GM23338 (cell line): ENCODE measurements at regions not wholly inside any gene's neighbourhood (a gene's known extent, or its start where the extent isn't known, plus 50 kb on each side); places are given as distances from the start of the nearest gene placed in this dataset.

Experiments used
- ATAC-seq: fragments of 200-7000 bp; cut with Tn5 transposase; 3 replicates; pipeline ENCODE4 v1.9.1; 2020
- DNase-seq: peaks from one replicate; pipeline ENCODE4 v3.0.0-alpha.2; 2015; ENCODE audit warnings: low spot score
- H2AFZ ChIP-seq: fragments of 200-600 bp; sonication (generic); 2 replicates; pipeline ENCODE4 v1.8.0; 2016; ENCODE audit warnings: antibody characterized with exemption, mild to moderate bottlenecking, moderate library complexity
- H3F3A ChIP-seq: fragments of 200-600 bp; sonication (generic); replicated peaks from 2 replicates; pipeline ENCODE4 v1.8.0; 2017; ENCODE audit warnings: antibody characterized with exemption, mixed run types, low read depth
- H3K27ac ChIP-seq: fragments of 200-600 bp; sonication (generic); 2 replicates; pipeline ENCODE4 v1.6.1; 2016; ENCODE audit warnings: low read depth
- H3K27me3 ChIP-seq: fragments of 200-600 bp; sonication (generic); 2 replicates; pipeline ENCODE4 v1.8.0; 2016; ENCODE audit warnings: mild to moderate bottlenecking, mixed run types, moderate library complexity; ENCODE audit not compliant: insufficient read depth
- H3K36me3 ChIP-seq: fragments of 200-600 bp; sonication (generic); 2 replicates; pipeline ENCODE4 v1.8.0; 2016; ENCODE audit warnings: mild to moderate bottlenecking; ENCODE audit not compliant: insufficient read depth
- H3K4me1 ChIP-seq: fragments of 200-600 bp; sonication (generic); 2 replicates; pipeline ENCODE4 v1.8.0; 2016; ENCODE audit warnings: mild to moderate bottlenecking, moderate library complexity; ENCODE audit not compliant: insufficient read depth
- H3K4me2 ChIP-seq: fragments of 200-600 bp; sonication (generic); 2 replicates; pipeline ENCODE4 v1.7.1; 2017; ENCODE audit warnings: mixed run types
- H3K4me3 ChIP-seq: fragments of 200-600 bp; sonication (generic); 2 replicates; pipeline ENCODE4 v1.6.1; 2016; ENCODE audit warnings: mixed run types
- H3K79me2 ChIP-seq: fragments of 200-600 bp; sonication (generic); replicated peaks from 2 replicates; pipeline ENCODE4 v1.8.0; 2017; ENCODE audit warnings: mild to moderate bottlenecking; ENCODE audit not compliant: insufficient read depth
- H3K9me2 ChIP-seq: fragments of 200-600 bp; sonication (generic); 2 replicates; pipeline ENCODE4 v1.8.0; 2017; ENCODE audit not compliant: insufficient read depth
- H4K20me1 ChIP-seq: fragments of 200-600 bp; sonication (generic); replicated peaks from 2 replicates; pipeline ENCODE4 v1.8.0; 2017; ENCODE audit warnings: mild to moderate bottlenecking; ENCODE audit not compliant: insufficient read depth
- H3K27ac Mint-ChIP-seq: 2 replicates; pipeline ENCODE4 v1.8.0; 2020; ENCODE audit warnings: inconsistent platforms, mild to moderate bottlenecking, moderate library complexity, mixed read lengths
- H3K27me3 Mint-ChIP-seq: 3 replicates; pipeline ENCODE4 v1.8.0; 2022; ENCODE audit warnings: low read depth, mild to moderate bottlenecking, moderate library complexity, mixed read lengths, inconsistent platforms; ENCODE audit not compliant: insufficient read depth, poor library complexity
- H3K36me3 Mint-ChIP-seq: 3 replicates; pipeline ENCODE4 v1.8.0; 2021; ENCODE audit warnings: low read depth, mild to moderate bottlenecking, inconsistent platforms, moderate library complexity, mixed read lengths
- H3K4me1 Mint-ChIP-seq: 3 replicates; pipeline ENCODE4 v1.8.0; 2020; ENCODE audit warnings: mild to moderate bottlenecking, inconsistent platforms, mixed read lengths
- H3K4me3 Mint-ChIP-seq: 3 replicates; pipeline ENCODE4 v1.8.0; 2021; ENCODE audit warnings: moderate library complexity, mild to moderate bottlenecking, inconsistent platforms, mixed read lengths
- H3K9me3 Mint-ChIP-seq: 3 replicates; pipeline ENCODE4 v1.8.0; 2020; ENCODE audit warnings: moderate library complexity, mild to moderate bottlenecking, inconsistent platforms, mixed read lengths
- CREB1 ChIP-seq: fragments of 250-450 bp; sonication (Bioruptor Pico); IDR thresholded peaks from 2 replicates; pipeline ENCODE4 v1.5.0; 2020; ENCODE audit warnings: low read depth, mild to moderate bottlenecking, moderate library complexity
- EZH2 ChIP-seq: fragments of 200-600 bp; sonication (generic); IDR thresholded peaks from one replicate; pipeline ENCODE4 v1.8.0; 2017; ENCODE audit warnings: antibody characterized with exemption, mild to moderate bottlenecking, low read depth; ENCODE audit not compliant: unreplicated experiment
- EZH2phosphoT487 ChIP-seq: fragments of 200-600 bp; sonication (generic); IDR thresholded peaks from one replicate; pipeline ENCODE4 v1.8.1; 2018; ENCODE audit warnings: antibody characterized with exemption; ENCODE audit not compliant: unreplicated experiment
- NANOG ChIP-seq: IDR thresholded peaks from 2 replicates; pipeline ENCODE4 v1.6.1; 2016; ENCODE audit warnings: antibody characterized with exemption, borderline replicate concordance
- POLR2AphosphoS5 ChIP-seq: IDR thresholded peaks from 2 replicates; pipeline ENCODE4 v1.6.1; 2016; ENCODE audit warnings: antibody characterized with exemption, low read depth
- ZNF462 ChIP-seq: fragments of 250-450 bp; sonication (Bioruptor Pico); IDR thresholded peaks from 2 replicates; pipeline ENCODE4 v1.5.0; 2020; ENCODE audit warnings: mild to moderate bottlenecking, moderate library complexity
- TF ChIP-seq, protein P1 (sequence below): IDR thresholded peaks from one replicate; pipeline ENCODE4 v1.6.1; 2018; ENCODE audit warnings: antibody characterized with exemption; ENCODE audit not compliant: unreplicated experiment

- no peak overlapping the region for H3K27ac ChIP-seq
- H3K79me2 ChIP-seq = no peaks in the 10 kb centered on the region
- no peak overlapping the region for H3K4me2 ChIP-seq
- no peaks in the 10 kb centered on the region for H3K36me3 Mint-ChIP-seq
- H3K27me3 ChIP-seq = peaks cover 83% of the 10 kb centered on the region
- no peaks in the 10 kb centered on the region for H3K36me3 ChIP-seq
- H2AFZ ChIP-seq = no peak overlapping the region
- H3F3A ChIP-seq = no peaks in the 10 kb centered on the region
- ATAC-seq = peak; percentile 85
- peaks cover 6% of the 10 kb centered on the region; the same call in 2 of the 3 replicates for H3K9me3 Mint-ChIP-seq
- peak; percentile 84 for DNase-seq
- H3K4me1 Mint-ChIP-seq = peaks cover 17% of the 10 kb centered on the region
- 0 out of 2 replicates have a peak, but pooled peaks cover 5% of the 10 kb centered on the region for H3K9me2 ChIP-seq
- H3K4me3 ChIP-seq = no peak overlapping the region
- no peaks in the 10 kb centered on the region; the same call in 1 of the 2 replicates for H4K20me1 ChIP-seq
- no peak overlapping the region for H3K4me3 Mint-ChIP-seq
- H3K4me1 ChIP-seq = peaks cover 21% of the 10 kb centered on the region
- TF ChIP-seq POLR2AphosphoS5 (0 out of 2 replicates have a peak, but pooled peaks have one; percentile 28), EZH2 (no peak)
- no peak overlapping the region for H3K27ac Mint-ChIP-seq
- peaks cover 61% of the 10 kb centered on the region for H3K27me3 Mint-ChIP-seq
Observed at GRCh38 chr10:89980166-89980565, 278.8 kb downstream of the KIF20B start.

GRCh38 chr10:89981891-89982290 is 280.5 kb downstream of the KIF20B start:
- Histone ChIP-seq H3K27me3 (peaks cover 66% of the 10 kb centered on the region), H3K4me1 (peaks cover 21% of the 10 kb centered on the region), H3K9me2 (0 out of 2 replicates have a peak, but pooled peaks cover 5% of the 10 kb centered on the region), H3K79me2 (no peaks in the 10 kb centered on the region), H3K4me2 (no peak overlapping the region), H4K20me1 (no peaks in the 10 kb centered on the region; the same call in 1 of the 2 replicates), H3K4me3 (no peak overlapping the region), H3F3A (no peaks in the 10 kb centered on the region), H2AFZ (no peak overlapping the region), H3K36me3 (no peaks in the 10 kb centered on the region), H3K27ac (no peak overlapping the region)
- TF ChIP-seq EZH2phosphoT487 (no peak), CREB1 (CRISPR knock-in tag) (no peak)
- TF ChIP-seq, protein P1, sequence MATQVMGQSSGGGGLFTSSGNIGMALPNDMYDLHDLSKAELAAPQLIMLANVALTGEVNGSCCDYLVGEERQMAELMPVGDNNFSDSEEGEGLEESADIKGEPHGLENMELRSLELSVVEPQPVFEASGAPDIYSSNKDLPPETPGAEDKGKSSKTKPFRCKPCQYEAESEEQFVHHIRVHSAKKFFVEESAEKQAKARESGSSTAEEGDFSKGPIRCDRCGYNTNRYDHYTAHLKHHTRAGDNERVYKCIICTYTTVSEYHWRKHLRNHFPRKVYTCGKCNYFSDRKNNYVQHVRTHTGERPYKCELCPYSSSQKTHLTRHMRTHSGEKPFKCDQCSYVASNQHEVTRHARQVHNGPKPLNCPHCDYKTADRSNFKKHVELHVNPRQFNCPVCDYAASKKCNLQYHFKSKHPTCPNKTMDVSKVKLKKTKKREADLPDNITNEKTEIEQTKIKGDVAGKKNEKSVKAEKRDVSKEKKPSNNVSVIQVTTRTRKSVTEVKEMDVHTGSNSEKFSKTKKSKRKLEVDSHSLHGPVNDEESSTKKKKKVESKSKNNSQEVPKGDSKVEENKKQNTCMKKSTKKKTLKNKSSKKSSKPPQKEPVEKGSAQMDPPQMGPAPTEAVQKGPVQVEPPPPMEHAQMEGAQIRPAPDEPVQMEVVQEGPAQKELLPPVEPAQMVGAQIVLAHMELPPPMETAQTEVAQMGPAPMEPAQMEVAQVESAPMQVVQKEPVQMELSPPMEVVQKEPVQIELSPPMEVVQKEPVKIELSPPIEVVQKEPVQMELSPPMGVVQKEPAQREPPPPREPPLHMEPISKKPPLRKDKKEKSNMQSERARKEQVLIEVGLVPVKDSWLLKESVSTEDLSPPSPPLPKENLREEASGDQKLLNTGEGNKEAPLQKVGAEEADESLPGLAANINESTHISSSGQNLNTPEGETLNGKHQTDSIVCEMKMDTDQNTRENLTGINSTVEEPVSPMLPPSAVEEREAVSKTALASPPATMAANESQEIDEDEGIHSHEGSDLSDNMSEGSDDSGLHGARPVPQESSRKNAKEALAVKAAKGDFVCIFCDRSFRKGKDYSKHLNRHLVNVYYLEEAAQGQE = no peak
- H3K9me3 Mint-ChIP-seq = peaks cover 6% of the 10 kb centered on the region; the same call in 2 of the 3 replicates
- ATAC-seq (no peak), DNase-seq (no peak)
- H3K27me3 Mint-ChIP-seq = peaks cover 60% of the 10 kb centered on the region
- no peak overlapping the region for H3K4me3 Mint-ChIP-seq
- no peaks in the 10 kb centered on the region for H3K36me3 Mint-ChIP-seq
- no peak overlapping the region for H3K27ac Mint-ChIP-seq
- H3K4me1 Mint-ChIP-seq = peaks cover 17% of the 10 kb centered on the region

GRCh38 chr10:89985446-89985845 is 284.1 kb downstream of the KIF20B start:
- H3K4me1 ChIP-seq = peaks cover 21% of the 10 kb centered on the region
- no peaks in the 10 kb centered on the region for H3K36me3 Mint-ChIP-seq
- no peaks in the 10 kb centered on the region for H3K79me2 ChIP-seq
- no peak for ATAC-seq
- no peak overlapping the region for H2AFZ ChIP-seq
- H3K4me2 ChIP-seq = no peak overlapping the region
- peaks cover 34% of the 10 kb centered on the region for H3K27me3 ChIP-seq
- TF ChIP-seq NANOG (no peak), ZNF462 (no peak)
- no peaks in the 10 kb centered on the region for H3F3A ChIP-seq
- H3K9me3 Mint-ChIP-seq = no peaks in the 10 kb centered on the region; the same call in 2 of the 3 replicates
- DNase-seq = no peak
- H3K4me1 Mint-ChIP-seq = peaks cover 12% of the 10 kb centered on the region
- H3K36me3 ChIP-seq = no peaks in the 10 kb centered on the region
- H3K27ac Mint-ChIP-seq = no peak overlapping the region
- H3K27me3 Mint-ChIP-seq = peaks cover 25% of the 10 kb centered on the region
- no peaks in the 10 kb centered on the region for H4K20me1 ChIP-seq
- no peak overlapping the region for H3K27ac ChIP-seq
- no peak overlapping the region for H3K4me3 ChIP-seq
- 0 out of 2 replicates have a peak, but pooled peaks cover 8% of the 10 kb centered on the region for H3K9me2 ChIP-seq
- no peak overlapping the region for H3K4me3 Mint-ChIP-seq
